Mesendoderm (in vitro differentiated cells): ENCODE measurements at regions not wholly inside any gene's neighbourhood (a gene's known extent, or its start where the extent isn't known, plus 50 kb on each side); places are given as distances from the start of the nearest gene placed in this dataset.

ENCODE experiments used
- DNase-seq: peaks from one replicate; pipeline ENCODE4 v3.0.0; 2013
- H2AK5ac ChIP-seq: 2 replicates; pipeline ENCODE4 v1.6.1; 2013; ENCODE audit warnings: low read length, inconsistent platforms
- H2BK120ac ChIP-seq: 2 replicates; pipeline ENCODE4 v1.6.1; 2013; ENCODE audit warnings: low read depth, mild to moderate bottlenecking, low read length, moderate library complexity, mixed read lengths
- H2BK15ac ChIP-seq: replicated peaks from 2 replicates; pipeline ENCODE4 v1.6.1; 2013; ENCODE audit warnings: low read depth, mild to moderate bottlenecking, moderate library complexity
- H2BK5ac ChIP-seq: 2 replicates; pipeline ENCODE4 v1.6.1; 2013; ENCODE audit warnings: low read length, inconsistent platforms
- H3K18ac ChIP-seq: 2 replicates; pipeline ENCODE4 v1.6.1; 2013; ENCODE audit warnings: mild to moderate bottlenecking, low read length, mixed read lengths
- H3K23ac ChIP-seq: one replicate; pipeline ENCODE4 v1.6.1; 2013; ENCODE audit warnings: low read length
- H3K27ac ChIP-seq: 2 replicates; pipeline ENCODE4 v1.5.1; 2013; ENCODE audit warnings: low read depth, mild to moderate bottlenecking, inconsistent platforms, low read length, moderate library complexity
- H3K27me3 ChIP-seq: 2 replicates; pipeline ENCODE4 v1.6.1; 2013; ENCODE audit warnings: low read length, control low read depth, mild to moderate bottlenecking, inconsistent platforms; ENCODE audit not compliant: insufficient read depth, poor library complexity
- H3K36me3 ChIP-seq: 2 replicates; pipeline ENCODE4 v1.6.1; 2013; ENCODE audit warnings: low read length, inconsistent platforms; ENCODE audit not compliant: control insufficient read depth, insufficient read depth
- H3K4ac ChIP-seq: one replicate; pipeline ENCODE4 v1.6.1; 2013; ENCODE audit warnings: low read depth, mild to moderate bottlenecking, low read length, moderate library complexity
- H3K4me1 ChIP-seq: 2 replicates; pipeline ENCODE4 v1.6.1; 2013; ENCODE audit warnings: low read depth, low read length, inconsistent platforms; ENCODE audit not compliant: control insufficient read depth
- H3K4me2 ChIP-seq: 2 replicates; pipeline ENCODE4 v1.6.1; 2013; ENCODE audit warnings: low read length
- H3K4me3 ChIP-seq: 2 replicates; pipeline ENCODE4 v1.5.1; 2013; ENCODE audit warnings: mild to moderate bottlenecking, low read length
- H3K56ac ChIP-seq: one replicate; pipeline ENCODE4 v1.6.1; 2013; ENCODE audit warnings: low read length
- H3K79me1 ChIP-seq: 2 replicates; pipeline ENCODE4 v1.6.1; 2013; ENCODE audit warnings: low read length, inconsistent platforms
- H3K79me2 ChIP-seq: 2 replicates; pipeline ENCODE4 v1.6.1; 2013; ENCODE audit warnings: mild to moderate bottlenecking, low read length; ENCODE audit not compliant: control insufficient read depth, insufficient read depth
- H3K9ac ChIP-seq: 2 replicates; pipeline ENCODE4 v1.6.1; 2013; ENCODE audit warnings: low read length, inconsistent platforms
- H4K5ac ChIP-seq: one replicate; pipeline ENCODE4 v1.6.1; 2013; ENCODE audit warnings: low read length
- H4K8ac ChIP-seq: one replicate; pipeline ENCODE4 v1.6.1; 2013; ENCODE audit warnings: low read depth, mild to moderate bottlenecking, control low read depth, low read length, moderate library complexity
- WGBS: extraction: QIAGEN DNeasy Blood & Tissue Kit; methylation state at CpG from one replicate; pipeline ENCODE4 v1.1.7; 2013; ENCODE audit warnings: low lambda C conversion rate, missing lambda C conversion rate; ENCODE audit not compliant: insufficient coverage; ENCODE audit errors: extremely low coverage; 5-methylcytosine and 5-hydroxymethylcytosine counted together

DNA sequence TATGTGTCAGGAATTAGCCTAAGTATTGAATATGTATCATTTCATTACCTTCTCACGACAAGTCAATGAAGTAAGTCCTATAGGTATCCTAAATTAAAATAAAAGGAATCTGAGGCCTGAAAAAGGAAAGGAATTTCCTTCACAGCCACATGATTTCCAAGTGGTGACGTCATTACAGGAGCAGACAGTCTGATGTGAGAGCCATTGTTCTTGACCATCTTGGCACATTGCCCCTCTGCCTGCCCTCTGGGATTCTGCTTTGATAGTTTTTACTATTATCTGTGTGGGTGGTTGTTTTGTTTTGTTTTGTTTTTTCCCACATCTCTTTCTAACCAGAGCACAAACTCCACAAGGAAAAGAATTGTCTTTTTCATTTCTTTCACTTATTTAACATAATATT, 219.8 kb upstream of the UFL1 start:
- Histone ChIP-seq H2AK5ac (no peak overlapping the region), H3K4me3 (no peak overlapping the region), H3K23ac (no peak overlapping the region), H3K4ac (no peak overlapping the region), H3K4me1 (no peaks in the 10 kb centered on the region), H2BK120ac (no peak overlapping the region), H4K5ac (no peak overlapping the region), H3K27ac (no peak overlapping the region), H2BK15ac (no peak overlapping the region), H3K18ac (no peak overlapping the region), H3K79me2 (no peaks in the 10 kb centered on the region), H3K9ac (no peak overlapping the region), H3K36me3 (no peaks in the 10 kb centered on the region), H2BK5ac (no peak overlapping the region), H3K56ac (no peak overlapping the region), H3K79me1 (no peaks in the 10 kb centered on the region), H4K8ac (no peak overlapping the region), H3K4me2 (no peak overlapping the region), H3K27me3 (no peaks in the 10 kb centered on the region)
- WGBS, result no CpG with 5 or more reads among the region's 2 CpGs
- peak; percentile 29 for DNase-seq

- no peaks in the 10 kb centered on the region for H3K36me3 ChIP-seq
- no peak overlapping the region for H2BK5ac ChIP-seq
- no peak overlapping the region for H3K56ac ChIP-seq
Measured at GRCh38 chr6:96302991-96303390, 218.6 kb upstream of the UFL1 start.

DNA sequence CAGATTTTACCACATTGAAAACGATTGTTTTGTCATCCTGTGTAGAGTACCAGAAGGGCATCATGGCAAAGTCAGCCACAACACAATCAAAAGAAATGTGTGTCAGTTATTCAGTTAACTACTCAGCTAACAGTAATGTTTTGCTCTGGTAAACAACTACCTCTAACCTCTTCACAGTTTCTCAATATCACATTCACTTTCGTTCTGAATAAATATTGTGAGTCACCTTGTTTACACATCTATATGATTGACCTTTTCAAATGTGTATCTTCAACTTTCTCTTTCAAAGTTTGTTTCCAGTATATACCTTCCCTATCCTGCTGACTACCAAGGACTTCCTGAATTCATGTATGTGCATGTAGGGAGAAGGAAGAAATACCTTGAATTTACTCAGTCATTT, 216.6 kb upstream of the UFL1 start:
- H3K4ac ChIP-seq, result no peak overlapping the region
- no peak overlapping the region for H3K9ac ChIP-seq
- no peak overlapping the region for H2BK15ac ChIP-seq
- H4K5ac ChIP-seq, result no peak overlapping the region
- H3K23ac ChIP-seq, result no peak overlapping the region
- no peak overlapping the region for H3K4me2 ChIP-seq
- H3K4me3 ChIP-seq, result no peak overlapping the region
- no peak overlapping the region for H4K8ac ChIP-seq
- H3K36me3 ChIP-seq, result no peaks in the 10 kb centered on the region
- no peak overlapping the region for H2BK5ac ChIP-seq
- H3K56ac ChIP-seq, result no peak overlapping the region
- no peaks in the 10 kb centered on the region for H3K79me1 ChIP-seq
- no peak overlapping the region for H3K27ac ChIP-seq
- no peak overlapping the region for H2BK120ac ChIP-seq
- no peaks in the 10 kb centered on the region for H3K79me2 ChIP-seq
- no peaks in the 10 kb centered on the region for H3K27me3 ChIP-seq
- no peak overlapping the region for H3K18ac ChIP-seq
- no peak for DNase-seq
- no peaks in the 10 kb centered on the region for H3K4me1 ChIP-seq
- H2AK5ac ChIP-seq, result no peak overlapping the region
- WGBS, result no CpG with 5 or more reads among the region's 2 CpGs

More at GRCh38 chr6:96302991-96303390, 218.6 kb upstream of the UFL1 start:
- Histone ChIP-seq H3K23ac (no peak overlapping the region), H3K4me3 (no peak overlapping the region), H4K8ac (no peak overlapping the region), H3K4me2 (no peak overlapping the region), H4K5ac (no peak overlapping the region), H3K79me1 (no peaks in the 10 kb centered on the region), H2BK15ac (no peak overlapping the region), H3K79me2 (no peaks in the 10 kb centered on the region), H3K4me1 (no peaks in the 10 kb centered on the region), H3K27ac (no peak overlapping the region), H3K4ac (no peak overlapping the region), H3K18ac (no peak overlapping the region), H2BK120ac (no peak overlapping the region), H3K27me3 (no peaks in the 10 kb centered on the region), H2AK5ac (no peak overlapping the region), H3K9ac (no peak overlapping the region)
- no peak for DNase-seq
- no CpG with 5 or more reads among the region's 3 CpGs for WGBS

- no peak overlapping the region for H2BK120ac ChIP-seq
- no peak overlapping the region for H2AK5ac ChIP-seq
- no peak overlapping the region for H3K23ac ChIP-seq
- no peak overlapping the region for H3K56ac ChIP-seq
- no peaks in the 10 kb centered on the region for H3K4me1 ChIP-seq
- H4K5ac ChIP-seq, result no peak overlapping the region
- no peak overlapping the region for H4K8ac ChIP-seq
- no peak overlapping the region for H3K27ac ChIP-seq
- H3K9ac ChIP-seq, result no peak overlapping the region
- no peak overlapping the region for H2BK5ac ChIP-seq
- no peaks in the 10 kb centered on the region for H3K79me2 ChIP-seq
- no peak overlapping the region for H2BK15ac ChIP-seq
- H3K4me2 ChIP-seq, result no peak overlapping the region
- DNase-seq, result no peak
- no peaks in the 10 kb centered on the region for H3K36me3 ChIP-seq
- no peaks in the 10 kb centered on the region for H3K79me1 ChIP-seq
- no peaks in the 10 kb centered on the region for H3K27me3 ChIP-seq
- no peak overlapping the region for H3K18ac ChIP-seq
- WGBS, result no CpG with 5 or more reads among the region's 1 CpG
- no peak overlapping the region for H3K4me3 ChIP-seq
- H3K4ac ChIP-seq, result no peak overlapping the region
Measured at GRCh38 chr6:96330884-96331283, 190.7 kb upstream of the UFL1 start.

GRCh38 chr6:96340164-96340563, 181.4 kb upstream of the UFL1 start:
- no CpG with 5 or more reads among the region's 4 CpGs for WGBS
- no peak overlapping the region for H3K27ac ChIP-seq

GRCh38 chr6:96345501-96345900, 176.1 kb upstream of the UFL1 start:
- Histone ChIP-seq H3K56ac (no peak overlapping the region), H2BK15ac (no peak overlapping the region), H3K4me3 (no peak overlapping the region), H3K4ac (no peak overlapping the region), H3K4me1 (no peaks in the 10 kb centered on the region), H2AK5ac (no peak overlapping the region), H2BK5ac (no peak overlapping the region), H3K18ac (no peak overlapping the region), H3K27ac (no peak overlapping the region), H2BK120ac (no peak overlapping the region), H3K23ac (no peak overlapping the region), H3K9ac (no peak overlapping the region), H3K4me2 (no peak overlapping the region), H4K8ac (no peak overlapping the region), H3K79me1 (no peaks in the 10 kb centered on the region), H4K5ac (no peak overlapping the region), H3K36me3 (no peaks in the 10 kb centered on the region), H3K79me2 (no peaks in the 10 kb centered on the region), H3K27me3 (no peaks in the 10 kb centered on the region)
- DNase-seq, result no peak
- whole genome bisulfite sequencing, result no CpG with 5 or more reads among the region's 3 CpGs

More at GRCh38 chr6:96340164-96340563, 181.4 kb upstream of the UFL1 start:
- no peak overlapping the region for H4K5ac ChIP-seq
- no peak overlapping the region for H3K4me2 ChIP-seq
- H3K18ac ChIP-seq, result no peak overlapping the region
- no peaks in the 10 kb centered on the region for H3K36me3 ChIP-seq
- no peak overlapping the region for H2BK120ac ChIP-seq
- no peak overlapping the region for H3K4ac ChIP-seq
- no peak overlapping the region for H3K56ac ChIP-seq
- H3K4me1 ChIP-seq, result no peaks in the 10 kb centered on the region
- H2AK5ac ChIP-seq, result no peak overlapping the region
- H3K4me3 ChIP-seq, result no peak overlapping the region
- no peak for DNase-seq
- no peak overlapping the region for H2BK15ac ChIP-seq
- H3K79me1 ChIP-seq, result no peaks in the 10 kb centered on the region
- H2BK5ac ChIP-seq, result no peak overlapping the region
- H4K8ac ChIP-seq, result no peak overlapping the region
- H3K9ac ChIP-seq, result no peak overlapping the region
- no peak overlapping the region for H3K23ac ChIP-seq
- H3K79me2 ChIP-seq, result no peaks in the 10 kb centered on the region
- no peaks in the 10 kb centered on the region for H3K27me3 ChIP-seq
